HCT116 (cell line): ENCODE measurements at regions not wholly inside any gene's neighbourhood (a gene's known extent, or its start where the extent isn't known, plus 50 kb on each side); places are given as distances from the start of the nearest gene placed in this dataset.

ENCODE experiments used
- ATAC-seq: fragments of 200-7000 bp; cut with Tn5 transposase; 2 replicates; pipeline ENCODE4 v1.9.1; 2020; ENCODE audit warnings: mild to moderate bottlenecking, moderate library complexity
- BruUV-seq: library from RNA; stranded (reverse); fragments of 400-500 nt; replicated peaks from 2 replicates; lab custom pipeline; 2021; lab: Mats Ljungman, UMichigan
- CTCF ChIA-PET: fragments of 300-600 bp; sonication (Branson Sonifier 250); formaldehyde crosslinking; loops from one replicate; lab custom pipeline; 2021; ENCODE audit warnings: antibody characterized with exemption; lab: Charles Lee
- POLR2A ChIA-PET: fragments of 300-600, 350-600 bp; sonication (Branson Sonifier 250); formaldehyde crosslinking; loops from one replicate; lab custom pipeline; 2021; ENCODE audit warnings: antibody characterized with exemption; lab: Charles Lee
- RAD21 ChIA-PET, 2 experiments: fragments of 300-600 bp; sonication (Branson Sonifier 250); formaldehyde crosslinking; loops; one replicate each; lab custom pipeline; 2023; ENCODE audit warnings: low total read pairs in 2 of 2; ENCODE audit not compliant: uncharacterized antibody in 2 of 2, unreplicated experiment in 2 of 2, low non-redundant PET in 1 of 2; lab: Charles Lee
- DNase-seq: peaks from one replicate; pipeline ENCODE4 v3.0.0-alpha.2; 2010; ENCODE audit warnings: low read depth, low spot score
- H2AFZ ChIP-seq: fragments of 200-600 bp; shearing (Covaris generic), sonication (generic); 2 replicates; pipeline ENCODE4 v1.6.1; 2017; ENCODE audit warnings: low read depth, mixed run types, mixed read lengths, antibody characterized with exemption, low read length; ENCODE audit not compliant: poor library complexity, severe bottlenecking
- H3K27ac ChIP-seq: 2 replicates; pipeline ENCODE4 v1.5.1; 2012; ENCODE audit warnings: low read depth, low read length
- H3K27me3 ChIP-seq: fragments of 200-600 bp; sonication (generic); 2 replicates; pipeline ENCODE4 v1.6.1; 2016; ENCODE audit warnings: mixed run types, low read length, mixed read lengths; ENCODE audit not compliant: insufficient read depth
- H3K36me3 ChIP-seq, 2 experiments: fragments of 200-500 bp in 1 of 2; fragments of 200-600 bp in 1 of 2; sonication (Bioruptor generic) in 1 of 2; sonication (generic) in 1 of 2; 2 replicates each; pipeline versions ENCODE4 v1.5.1 to v1.6.1; 2014 to 2016; ENCODE audit warnings: low read length in 2 of 2, inconsistent platforms in 1 of 2, mixed read lengths in 1 of 2, mixed run types in 1 of 2; ENCODE audit not compliant: insufficient read depth in 2 of 2, control insufficient read depth in 1 of 2
- H3K4me1 ChIP-seq, 2 experiments: fragments of 200-600 bp in 1 of 2; sonication (generic) in 1 of 2; 2 replicates each; pipeline versions ENCODE4 v1.5.1 to v1.6.1; 2012 to 2017; ENCODE audit warnings: low read length in 2 of 2, inconsistent platforms in 1 of 2, mild to moderate bottlenecking in 1 of 2, mixed read lengths in 1 of 2, mixed run types in 1 of 2, moderate library complexity in 1 of 2; ENCODE audit not compliant: insufficient read depth in 2 of 2, control insufficient read depth in 1 of 2
- H3K4me2 ChIP-seq: fragments of 200-600 bp; sonication (generic); 2 replicates; pipeline ENCODE4 v1.6.1; 2017; ENCODE audit warnings: mixed run types, low read length, mixed read lengths
- H3K4me3 ChIP-seq, 2 experiments: fragments of 200-600 bp in 1 of 2; sonication (generic) in 1 of 2; replicated peaks in 1 of 2; 2 replicates each; pipeline ENCODE4 v1.5.1; 2011 to 2016; ENCODE audit warnings: low read length in 2 of 2, control low read depth in 1 of 2, low read depth in 1 of 2, mild to moderate bottlenecking in 1 of 2, mixed read lengths in 1 of 2, mixed run types in 1 of 2
- H3K79me2 ChIP-seq: fragments of 200-600 bp; sonication (generic); 2 replicates; pipeline ENCODE4 v1.6.1; 2017; ENCODE audit warnings: mild to moderate bottlenecking, mixed run types, low read length, moderate library complexity, mixed read lengths; ENCODE audit not compliant: insufficient read depth
- H3K9ac ChIP-seq: fragments of 200-600 bp; sonication (generic); 2 replicates; pipeline ENCODE4 v1.6.1; 2016; ENCODE audit warnings: low read length, mixed read lengths
- H3K9me2 ChIP-seq: fragments of 200-600 bp; sonication (generic), shearing (Covaris generic); 2 replicates; pipeline ENCODE4 v1.6.1; 2017; ENCODE audit warnings: mixed run types, mild to moderate bottlenecking, moderate library complexity; ENCODE audit not compliant: insufficient read depth
- H3K9me3 ChIP-seq, 2 experiments: fragments of 200-500 bp in 1 of 2; fragments of 200-600 bp in 1 of 2; sonication (Bioruptor generic) in 1 of 2; sonication (generic) in 1 of 2; 2 replicates each; pipeline ENCODE4 v1.6.1; 2014 to 2017; ENCODE audit warnings: low read length in 2 of 2, mixed read lengths in 2 of 2, inconsistent platforms in 1 of 2, low read depth in 1 of 2, mild to moderate bottlenecking in 1 of 2, mixed run types in 1 of 2, moderate library complexity in 1 of 2; ENCODE audit not compliant: control insufficient read depth in 1 of 2, insufficient read depth in 1 of 2
- H4K20me1 ChIP-seq: fragments of 200-600 bp; sonication (generic), shearing (Covaris generic); 2 replicates; pipeline ENCODE4 v1.6.1; 2017; ENCODE audit warnings: mixed run types, mild to moderate bottlenecking, moderate library complexity; ENCODE audit not compliant: insufficient read depth
- CBX3 ChIP-seq: IDR thresholded peaks from 2 replicates; pipeline ENCODE4 v1.6.1; 2012; ENCODE audit warnings: low read depth
- MAX ChIP-seq: IDR thresholded peaks from 2 replicates; pipeline ENCODE4 v1.6.1; 2012
- POLR2AphosphoS5 ChIP-seq: IDR thresholded peaks from 2 replicates; pipeline ENCODE4 v1.6.1; 2011; ENCODE audit warnings: mild to moderate bottlenecking, low read depth, low read length, moderate library complexity
- intact Hi-C: fragments of 100-400 bp; cut with micrococcal nuclease; formaldehyde crosslinking; loops from 2 replicates; pipeline ENCODE4 v1.10.0; 2022

GRCh38 chr3:80997622-80998021, 763.8 kb downstream of the GBE1 start:
- no peaks in the 10 kb centered on the region for H3K9me2 ChIP-seq

DNA sequence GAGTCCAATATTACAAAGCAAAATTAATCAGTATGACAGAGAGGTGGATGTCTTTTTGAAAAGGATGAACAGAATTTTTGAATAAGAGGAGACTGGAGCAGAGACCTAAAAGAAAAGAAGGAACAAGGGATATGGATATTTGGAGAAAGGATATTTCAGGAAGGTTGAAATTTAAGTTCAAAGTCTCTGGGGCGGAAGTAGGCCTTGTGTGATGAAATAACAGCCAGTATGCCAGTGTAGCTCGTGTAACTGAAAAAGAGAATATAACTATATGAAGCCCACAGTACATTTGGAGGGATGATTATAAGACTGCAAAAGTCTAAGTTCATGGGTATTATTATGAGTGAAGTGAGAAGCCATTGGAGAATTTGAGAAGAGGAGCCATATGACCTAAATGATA, 766.7 kb downstream of the GBE1 start:
- H3K27ac ChIP-seq: no peak overlapping the region
- no peaks in the 10 kb centered on the region for H3K36me3 ChIP-seq
- H3K9me2 ChIP-seq: no peaks in the 10 kb centered on the region
- DNase-seq: no peak
- no peak overlapping the region for H3K9ac ChIP-seq
- ChIA-PET RAD21 (no interaction called here), CTCF (no interaction called here), POLR2A (no interaction called here)
- H3K79me2 ChIP-seq: no peaks in the 10 kb centered on the region
- ATAC-seq: no peak
- H3K4me3 ChIP-seq: no peak overlapping the region
- H4K20me1 ChIP-seq: no peaks in the 10 kb centered on the region
- H3K4me2 ChIP-seq: no peak overlapping the region
- H2AFZ ChIP-seq: no peak overlapping the region
- intact Hi-C loops: no loop called here
- no TSS peak for BruUV-seq
- no peaks in the 10 kb centered on the region for H3K4me1 ChIP-seq
- H3K27me3 ChIP-seq: no peaks in the 10 kb centered on the region
- H3K9me3 ChIP-seq: peaks cover 9 to 20% of the 10 kb centered on the region in 2 experiments; a peak in 2 of 4 replicates
- TF ChIP-seq CBX3 (no peak), POLR2AphosphoS5 (no peak)

More at GRCh38 chr3:80997622-80998021, 763.8 kb downstream of the GBE1 start:
- intact Hi-C loops: no loop called here
- CTCF ChIA-PET: no interaction called here
- RAD21 ChIA-PET: no interaction called here
- Histone ChIP-seq H3K9ac (no peak overlapping the region), H3K9me3 (peaks cover 7 to 9% of the 10 kb centered on the region in 2 experiments; a peak in 2 of 4 replicates), H3K79me2 (no peaks in the 10 kb centered on the region), H2AFZ (no peak overlapping the region), H3K4me1 (no peaks in the 10 kb centered on the region), H3K27me3 (no peaks in the 10 kb centered on the region), H3K4me3 (no peak overlapping the region), H4K20me1 (no peaks in the 10 kb centered on the region), H3K27ac (no peak overlapping the region), H3K4me2 (no peak overlapping the region), H3K36me3 (no peaks in the 10 kb centered on the region)
- DNase-seq (no peak), ATAC-seq (no peak)
- no TSS peak for BruUV-seq
- POLR2A ChIA-PET: no interaction called here
- TF ChIP-seq MAX: no peak
